ENCODE measurements at regions not wholly inside any gene's neighbourhood (a gene's known extent, or its start where the extent isn't known, plus 50 kb on each side); places are given as distances from the start of the nearest gene placed in this dataset.
"Not testable (repeated sequence)": the region's sequence is repeated elsewhere in the genome, so short reads cannot be mapped to it uniquely, and the experiment has no call there.

DNA sequence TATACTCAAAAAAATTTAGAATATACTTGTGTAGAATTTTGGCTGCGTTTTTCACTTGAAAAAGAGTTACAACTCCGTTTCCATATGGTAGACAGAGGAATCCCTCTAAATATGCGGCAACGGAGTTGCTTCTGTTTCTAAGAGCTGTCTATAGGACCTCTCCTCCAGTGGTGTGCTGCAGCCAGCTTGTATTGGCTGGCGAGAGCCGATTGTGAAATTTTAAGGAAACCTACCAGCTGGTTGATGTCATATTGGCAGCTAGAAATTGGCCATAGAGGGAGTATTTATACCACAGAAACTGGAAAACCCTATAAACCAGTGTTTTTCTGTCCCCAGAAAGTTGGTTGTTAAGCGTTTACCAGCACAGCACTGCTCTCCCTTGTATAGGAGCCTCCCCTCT, 655.8 kb upstream of the EEF2KMT start:
- POLR2A ChIA-PET = no interaction called here
- Mint-ChIP-seq H3K27me3 (peaks cover 3 to 20% (median 10%) of the 10 kb centered on the region in 5 donors), H3K4me3 (no peak overlapping the region), H3K36me3 (peaks cover 0 to 4% (median 0%) of the 10 kb centered on the region in 3 donors), H3K9me3 (peaks cover 0 to 21% (median 4%) of the 10 kb centered on the region in 9 donors), H3K27ac (no peak overlapping the region), H3K4me1 (no peaks in the 10 kb centered on the region)
- ATAC-seq = no peak
- DNase-seq = no peak

DNA sequence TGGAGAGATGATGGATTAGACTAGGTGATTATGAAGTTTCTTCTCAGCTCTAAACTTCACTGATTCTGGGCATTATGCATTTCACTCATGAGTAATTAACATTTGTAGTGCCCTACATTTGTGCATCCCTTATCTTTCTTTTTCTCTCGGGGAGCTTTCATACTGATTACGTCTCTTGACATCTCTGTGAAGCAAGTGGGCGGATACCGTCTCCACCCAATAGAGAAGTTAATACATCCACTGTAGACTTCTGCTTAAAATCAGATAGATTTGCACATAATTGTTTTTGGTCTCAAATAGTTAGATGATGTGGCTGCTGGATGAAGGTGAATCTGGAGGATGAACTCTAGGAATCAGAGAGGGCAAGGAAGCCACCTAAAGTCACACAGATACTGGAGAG, 653.6 kb upstream of the EEF2KMT start:
- Mint-ChIP-seq H3K27ac (no peak overlapping the region), H3K9me3 (peaks cover 0 to 36% (median 7%) of the 10 kb centered on the region in 9 donors), H3K4me3 (no peak overlapping the region), H3K27me3 (peaks cover 3 to 20% (median 10%) of the 10 kb centered on the region in 5 donors), H3K4me1 (no peaks in the 10 kb centered on the region), H3K36me3 (no peaks in the 10 kb centered on the region)
- ATAC-seq (no peak), DNase-seq (no peak)
- POLR2A ChIA-PET = no interaction called here

DNA sequence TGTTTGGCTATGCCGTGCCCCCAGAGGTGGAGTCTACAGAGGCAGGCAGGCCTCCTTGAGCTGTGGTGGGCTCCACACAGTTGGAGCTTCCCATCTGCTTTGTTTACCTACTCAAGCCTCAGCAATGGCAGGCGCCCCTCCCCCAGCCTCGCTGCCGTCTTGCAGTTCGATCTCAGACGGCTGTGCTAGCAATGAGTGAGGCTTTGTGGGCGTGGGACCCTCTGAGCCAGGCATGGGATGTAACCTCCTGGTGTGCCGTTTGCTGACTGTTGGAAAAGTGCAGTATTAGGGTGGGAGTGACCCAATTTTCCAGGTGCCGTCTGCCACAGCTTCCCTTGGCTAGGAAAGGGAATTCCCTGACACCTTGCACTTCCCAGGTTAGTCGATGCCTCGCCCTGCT, 652.8 kb upstream of the EEF2KMT start:
- Mint-ChIP-seq H3K9me3 (peaks cover 0 to 36% (median 8%) of the 10 kb centered on the region in 9 donors), H3K27me3 (peaks cover 3 to 20% (median 9%) of the 10 kb centered on the region in 5 donors)
- H3K27ac Mint-ChIP-seq, H3K4me3 Mint-ChIP-seq, H3K4me1 Mint-ChIP-seq, POLR2A ChIA-PET, DNase-seq, ATAC-seq, H3K36me3 Mint-ChIP-seq: not testable (repeated sequence)

DNA sequence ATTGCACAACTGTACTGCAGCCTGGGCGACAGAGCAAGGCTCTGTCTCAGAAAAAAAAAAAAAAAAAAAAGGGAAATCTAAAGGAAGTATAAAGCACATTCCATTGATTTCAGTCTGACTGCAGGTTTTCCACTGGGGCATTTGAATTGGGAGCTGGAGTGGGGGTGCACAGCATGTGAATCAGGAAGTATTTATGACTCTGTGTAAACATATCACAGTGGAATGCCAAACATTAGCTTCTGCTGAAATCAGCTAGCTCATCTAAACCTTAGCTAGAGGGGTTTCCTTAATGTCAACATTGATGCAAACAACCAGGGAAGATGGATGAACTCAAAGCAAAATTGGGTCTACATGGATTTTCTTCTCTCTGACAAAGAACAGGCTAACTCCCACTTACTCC, 641.0 kb upstream of the EEF2KMT start:
- peaks cover 0 to 10% (median 3%) of the 10 kb centered on the region in 9 donors for H3K9me3 Mint-ChIP-seq
- peaks cover 0 to 13% (median 0%) of the 10 kb centered on the region in 5 donors for H3K27me3 Mint-ChIP-seq
- POLR2A ChIA-PET = no interaction called here
- ATAC-seq (no peak), DNase-seq (no peak)
- H3K27ac Mint-ChIP-seq = no peak overlapping the region
- peaks cover 0 to 2% (median 0%) of the 10 kb centered on the region in 4 donors for H3K4me1 Mint-ChIP-seq
- H3K36me3 Mint-ChIP-seq = no peaks in the 10 kb centered on the region
- H3K4me3 Mint-ChIP-seq = no peak overlapping the region

DNA sequence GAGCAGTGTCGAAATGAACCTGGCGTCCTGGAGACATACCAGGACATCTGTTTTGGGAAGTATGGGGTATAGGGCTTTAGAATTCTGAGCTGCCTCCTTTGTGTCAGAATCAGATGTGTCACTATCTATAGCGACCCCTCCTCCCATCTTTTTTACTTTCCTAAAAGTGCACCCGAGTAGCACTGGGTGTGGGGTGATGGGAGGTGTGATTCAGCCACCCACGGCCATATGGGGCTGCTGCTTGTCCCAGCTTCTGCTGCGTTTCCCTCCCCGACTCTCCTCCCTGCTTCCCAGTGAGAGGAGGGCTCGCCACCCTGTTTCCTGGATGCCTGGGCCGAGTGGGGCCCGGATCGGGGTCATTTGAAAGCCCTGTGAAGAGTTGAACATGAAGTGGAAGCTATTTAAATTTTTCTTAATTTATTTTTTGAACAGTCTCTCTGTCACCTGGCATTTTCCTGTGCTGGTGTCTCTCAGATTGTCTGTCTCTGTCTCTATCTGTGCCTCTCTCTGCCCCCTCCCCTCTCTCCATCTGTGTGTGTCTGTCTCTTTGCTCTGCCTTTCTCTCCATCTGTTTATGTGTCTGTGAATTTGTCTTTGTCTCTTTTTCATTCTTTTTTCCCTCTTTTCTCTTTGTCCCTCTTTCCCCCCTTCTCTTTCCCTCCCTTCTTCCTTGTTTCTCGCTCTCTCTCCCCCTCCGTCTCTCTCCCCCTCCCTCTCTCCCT, 638.8 kb upstream of the EEF2KMT start:
- DNase-seq = no peak
- H3K27ac Mint-ChIP-seq = no peak overlapping the region
- ATAC-seq = no peak
- H3K27me3 Mint-ChIP-seq = peaks cover 0 to 11% (median 0%) of the 10 kb centered on the region in 5 donors
- peaks cover 0 to 2% (median 0%) of the 10 kb centered on the region in 4 donors for H3K4me1 Mint-ChIP-seq
- no peak overlapping the region for H3K4me3 Mint-ChIP-seq
- no peaks in the 10 kb centered on the region for H3K36me3 Mint-ChIP-seq
- POLR2A ChIA-PET = no interaction called here
- H3K9me3 Mint-ChIP-seq = peaks cover 0 to 4% (median 0%) of the 10 kb centered on the region in 9 donors

DNA sequence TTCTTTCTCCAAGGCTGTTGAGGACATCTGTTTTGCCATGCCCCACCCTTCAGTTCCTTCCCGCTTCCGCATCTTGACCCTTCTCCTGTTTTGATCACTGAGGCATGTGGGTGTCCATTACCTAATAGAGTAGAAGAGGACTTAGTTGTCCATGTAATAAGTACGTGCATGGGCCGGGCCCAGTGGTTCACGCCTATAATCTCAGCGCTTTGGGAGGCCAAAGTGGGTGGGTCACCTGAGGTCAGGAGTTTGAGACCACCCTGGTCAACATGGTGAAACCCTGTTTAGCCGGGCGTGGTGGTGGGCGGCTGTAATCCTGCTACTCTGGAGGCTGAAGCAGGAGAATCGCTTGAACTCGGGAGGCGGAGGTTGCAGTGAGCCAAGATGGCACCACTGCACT, 637.8 kb upstream of the EEF2KMT start:
- POLR2A ChIA-PET = no interaction called here
- H3K27ac Mint-ChIP-seq = peak overlapping the region in 1 of 10 donors; percentile 4
- ATAC-seq (no peak), DNase-seq (no peak)
- H3K27me3 Mint-ChIP-seq = peaks cover 0 to 11% (median 0%) of the 10 kb centered on the region in 5 donors
- H3K36me3 Mint-ChIP-seq = no peaks in the 10 kb centered on the region
- peaks cover 0 to 2% (median 0%) of the 10 kb centered on the region in 4 donors for H3K4me1 Mint-ChIP-seq
- H3K9me3 Mint-ChIP-seq = peaks cover 0 to 4% (median 0%) of the 10 kb centered on the region in 9 donors
- no peak overlapping the region for H3K4me3 Mint-ChIP-seq

DNA sequence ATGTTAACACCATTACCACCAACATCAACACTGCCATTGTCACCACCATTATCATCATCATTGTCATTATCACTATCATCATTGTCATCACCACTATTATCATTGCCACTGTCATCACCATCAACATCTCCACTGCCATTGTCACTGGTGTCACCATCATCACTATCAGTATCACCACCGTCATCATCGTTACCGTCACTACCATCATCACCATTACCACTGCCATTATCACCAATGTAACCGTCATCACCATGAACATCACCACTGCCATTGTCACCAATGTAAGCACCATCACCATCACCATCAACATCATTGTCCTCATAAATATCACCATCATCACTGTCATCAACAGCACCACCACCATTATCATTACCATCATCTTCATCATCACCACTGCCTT, 633.2 kb upstream of the EEF2KMT start:
- Mint-ChIP-seq H3K27ac (no peak overlapping the region), H3K4me3 (no peak overlapping the region), H3K4me1 (no peaks in the 10 kb centered on the region), H3K36me3 (no peaks in the 10 kb centered on the region), H3K27me3 (peaks cover 0 to 6% (median 0%) of the 10 kb centered on the region in 5 donors), H3K9me3 (peaks cover 0 to 2% (median 0%) of the 10 kb centered on the region in 9 donors)
- ATAC-seq (no peak), DNase-seq (no peak)
- POLR2A ChIA-PET = no interaction called here

DNA sequence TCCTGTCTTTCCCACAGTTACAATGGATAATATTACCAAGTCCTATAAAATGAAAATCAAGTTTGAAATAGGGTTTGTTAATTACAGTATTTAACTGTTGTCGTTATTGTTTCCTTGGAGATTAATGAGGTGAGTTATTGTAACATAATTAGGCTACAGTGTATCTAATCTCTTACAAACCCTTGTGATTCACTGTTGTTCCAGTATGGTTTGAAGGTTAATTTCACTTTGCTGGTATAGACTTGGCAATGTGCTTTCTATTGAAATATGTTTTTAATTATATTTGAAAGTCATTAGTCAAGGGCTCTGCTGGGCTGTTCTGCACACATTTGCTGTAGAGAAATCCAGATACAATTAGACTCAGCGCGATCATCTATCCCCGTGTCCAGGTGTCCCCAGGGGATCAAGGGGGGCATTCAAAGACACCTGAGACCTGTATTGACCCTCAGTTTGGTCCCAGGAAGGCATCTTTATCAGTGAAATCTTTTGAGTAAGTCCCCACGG, 624.6 kb upstream of the EEF2KMT start:
- no peaks in the 10 kb centered on the region for H3K36me3 Mint-ChIP-seq
- peaks cover 0 to 14% (median 3%) of the 10 kb centered on the region in 9 donors for H3K9me3 Mint-ChIP-seq
- ATAC-seq = no peak
- no peak overlapping the region for H3K27ac Mint-ChIP-seq
- H3K4me3 Mint-ChIP-seq = no peak overlapping the region
- DNase-seq = no peak
- H3K27me3 Mint-ChIP-seq = no peaks in the 10 kb centered on the region
- POLR2A ChIA-PET = no interaction called here
- H3K4me1 Mint-ChIP-seq = no peaks in the 10 kb centered on the region

DNA sequence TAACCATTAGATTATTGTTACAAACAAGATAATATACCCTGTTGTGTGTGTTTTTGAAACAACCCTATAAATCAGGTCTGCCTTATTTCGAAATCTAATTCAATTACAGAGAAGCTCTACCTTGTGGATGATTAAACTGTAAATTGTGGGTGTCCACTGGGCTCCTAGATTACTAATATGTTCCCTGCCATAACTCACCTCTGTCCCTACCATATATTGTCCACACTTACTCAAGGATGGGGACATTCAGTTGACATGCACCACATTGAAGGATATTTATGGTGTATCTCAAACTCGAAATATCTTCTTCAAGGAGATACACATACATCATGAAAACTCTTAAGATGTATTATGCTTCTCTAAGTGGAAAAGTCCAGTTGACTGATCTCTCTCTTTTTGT, 617.6 kb upstream of the EEF2KMT start:
- H3K36me3 Mint-ChIP-seq = peaks cover 0 to 10% (median 0%) of the 10 kb centered on the region in 3 donors
- POLR2A ChIA-PET = no interaction called here

DNA sequence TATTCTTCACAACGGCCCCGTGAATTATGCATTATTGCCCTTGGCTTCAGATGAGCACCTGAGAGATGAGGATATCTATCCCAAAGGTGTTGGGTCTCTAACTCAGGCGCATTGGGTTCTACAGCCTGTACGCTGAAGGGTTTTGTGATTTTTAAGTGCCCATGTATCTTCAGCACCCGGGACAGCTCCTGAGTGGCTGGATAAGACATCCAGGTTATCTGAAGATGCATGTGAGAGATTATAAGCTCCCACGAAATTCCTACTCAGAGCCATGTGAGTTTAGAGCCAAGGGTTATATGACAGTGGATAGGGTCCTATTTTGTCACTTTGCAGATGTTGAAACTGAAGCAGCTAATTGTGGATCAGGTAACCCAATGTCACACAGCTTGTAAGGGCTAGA, 612.3 kb upstream of the EEF2KMT start:
- H3K27me3 Mint-ChIP-seq = peaks cover 0 to 10% (median 0%) of the 10 kb centered on the region in 5 donors
- no peak for DNase-seq
- H3K9me3 Mint-ChIP-seq = peaks cover 0 to 35% (median 8%) of the 10 kb centered on the region in 9 donors
- H3K27ac Mint-ChIP-seq = no peak overlapping the region
- no peak overlapping the region for H3K4me3 Mint-ChIP-seq
- H3K36me3 Mint-ChIP-seq = peaks cover 0 to 10% (median 0%) of the 10 kb centered on the region in 3 donors
- POLR2A ChIA-PET = no interaction called here
- no peak for ATAC-seq
- H3K4me1 Mint-ChIP-seq = no peaks in the 10 kb centered on the region

More for the DNA sequence above, 617.6 kb upstream of the EEF2KMT start:
- Mint-ChIP-seq H3K27me3 (peaks cover 0 to 6% (median 0%) of the 10 kb centered on the region in 5 donors), H3K4me1 (no peaks in the 10 kb centered on the region), H3K27ac (no peak overlapping the region), H3K9me3 (peaks cover 0 to 25% (median 11%) of the 10 kb centered on the region in 9 donors), H3K4me3 (no peak overlapping the region)
- DNase-seq (no peak), ATAC-seq (no peak)

DNA sequence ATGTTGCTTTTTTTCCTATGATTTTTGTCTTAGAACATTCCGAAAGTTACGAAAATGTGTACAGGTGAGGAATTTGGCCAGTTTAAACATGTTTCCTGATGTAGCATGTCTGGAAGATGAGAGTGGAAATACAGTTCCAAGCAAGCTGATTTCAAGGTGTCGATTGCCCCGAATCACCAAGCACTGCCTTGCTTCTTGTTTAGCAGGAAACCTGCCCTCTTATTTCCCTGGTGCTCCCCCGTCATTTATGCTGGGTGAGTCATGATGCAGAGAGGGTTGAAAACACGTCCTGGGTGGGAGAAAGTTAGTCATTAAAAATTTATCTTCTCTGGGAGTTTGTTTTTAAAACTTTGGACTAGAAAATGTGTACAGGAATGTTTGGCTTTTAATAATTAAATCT, 608.6 kb upstream of the EEF2KMT start:
- DNase-seq (no peak), ATAC-seq (no peak)
- H3K27ac Mint-ChIP-seq = no peak overlapping the region
- H3K4me1 Mint-ChIP-seq = no peaks in the 10 kb centered on the region
- H3K27me3 Mint-ChIP-seq = peaks cover 0 to 5% (median 0%) of the 10 kb centered on the region in 5 donors
- POLR2A ChIA-PET = no interaction called here
- H3K36me3 Mint-ChIP-seq = peaks cover 0 to 12% (median 0%) of the 10 kb centered on the region in 3 donors
- peaks cover 0 to 37% (median 12%) of the 10 kb centered on the region in 9 donors for H3K9me3 Mint-ChIP-seq
- no peak overlapping the region for H3K4me3 Mint-ChIP-seq

DNA sequence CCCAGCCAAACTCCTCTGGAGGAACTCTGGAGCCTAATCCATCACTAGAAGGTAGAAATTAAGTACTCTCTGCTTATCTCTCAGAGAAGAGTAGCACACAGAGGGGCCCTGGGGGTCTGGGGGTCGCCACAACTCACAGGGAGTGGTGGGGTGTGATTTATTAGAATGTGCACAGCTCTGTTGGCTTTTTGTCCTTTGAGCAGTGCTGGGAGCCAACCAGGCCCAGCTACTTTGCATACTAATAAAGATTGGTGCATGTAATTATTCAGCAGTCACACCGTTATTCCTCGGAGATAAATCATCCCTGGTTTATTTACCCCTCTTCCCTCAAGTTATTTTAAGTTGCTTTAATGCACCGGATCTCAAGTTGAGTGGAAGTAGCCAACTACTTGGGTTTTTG, 606.7 kb upstream of the EEF2KMT start:
- no peak overlapping the region for H3K4me3 Mint-ChIP-seq
- no peak overlapping the region for H3K27ac Mint-ChIP-seq
- peaks cover 0 to 44% (median 14%) of the 10 kb centered on the region in 9 donors for H3K9me3 Mint-ChIP-seq
- H3K4me1 Mint-ChIP-seq = no peaks in the 10 kb centered on the region
- DNase-seq (no peak), ATAC-seq (no peak)
- POLR2A ChIA-PET = no interaction called here
- H3K36me3 Mint-ChIP-seq = peaks cover 0 to 18% (median 0%) of the 10 kb centered on the region in 3 donors
- H3K27me3 Mint-ChIP-seq = peaks cover 0 to 4% (median 0%) of the 10 kb centered on the region in 5 donors

DNA sequence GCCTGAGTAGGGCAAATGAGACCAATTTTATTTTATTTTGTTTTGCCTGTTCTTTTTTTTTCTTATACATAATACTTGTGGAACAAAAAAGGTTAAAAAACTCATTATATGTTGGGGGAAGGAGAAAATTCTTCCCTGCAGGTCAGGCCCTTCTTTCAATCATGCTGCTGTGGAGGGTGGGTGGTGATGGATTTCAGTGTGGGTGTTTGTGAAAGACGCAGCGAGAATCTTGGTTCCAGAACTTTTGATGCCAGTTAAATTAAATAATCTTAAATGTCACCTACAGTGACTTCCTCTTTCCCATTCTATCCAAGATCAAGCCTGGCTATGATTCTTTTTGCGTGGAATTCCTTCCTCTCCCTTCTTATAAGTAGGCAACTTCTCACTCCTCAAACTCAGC, 595.8 kb upstream of the EEF2KMT start:
- Mint-ChIP-seq H3K27me3 (peaks cover 0 to 6% (median 3%) of the 10 kb centered on the region in 5 donors), H3K36me3 (no peaks in the 10 kb centered on the region), H3K4me3 (no peak overlapping the region), H3K4me1 (no peaks in the 10 kb centered on the region), H3K9me3 (peaks cover 0 to 11% (median 4%) of the 10 kb centered on the region in 9 donors), H3K27ac (no peak overlapping the region)
- ATAC-seq (no peak), DNase-seq (no peak)
- POLR2A ChIA-PET = no interaction called here

All from naive thymus-derived CD8-positive, alpha-beta T cell (primary cell).